ENCODE measurements at regions not wholly inside any gene's neighbourhood (a gene's known extent, or its start where the extent isn't known, plus 50 kb on each side); places are given as distances from the start of the nearest gene placed in this dataset.

GRCh38 chr10:47241946-47242867, 57.8 kb upstream of the GDF10 start:
- no peak for DNase-seq (ENCODE audit: low read depth in 1 of 2, low spot score in 1 of 2)
- no peak overlapping the region for H3K27ac ChIP-seq
- H3K4me1 ChIP-seq (ENCODE audit: low read depth), result no peaks in the 10 kb centered on the region
- H3K4me3 ChIP-seq, result no peak overlapping the region
- no peaks in the 10 kb centered on the region for H3K9me3 ChIP-seq (ENCODE audit: low read depth)
- no peak for TF ChIP-seq CTCF (IDR thresholded peaks at IDR 0.05; ENCODE audit: low read depth, low read length)
- H3K36me3 ChIP-seq, result no peaks in the 10 kb centered on the region
- H3K27me3 ChIP-seq, result no peaks in the 10 kb centered on the region

GRCh38 chr10:47243356-47243755, 56.6 kb upstream of the GDF10 start:
- Histone ChIP-seq H3K27ac (no peak overlapping the region), H3K4me1 (ENCODE audit: low read depth) (no peaks in the 10 kb centered on the region), H3K27me3 (no peaks in the 10 kb centered on the region), H3K4me3 (no peak overlapping the region), H3K36me3 (no peaks in the 10 kb centered on the region), H3K9me3 (ENCODE audit: low read depth) (no peaks in the 10 kb centered on the region)
- TF ChIP-seq CTCF (IDR thresholded peaks at IDR 0.05; ENCODE audit: low read depth, low read length), result no peak
- no peak for DNase-seq (ENCODE audit: low read depth in 1 of 2, low spot score in 1 of 2)

GRCh38 chr10:47243791-47244190, 56.2 kb upstream of the GDF10 start:
- H3K4me1 ChIP-seq (ENCODE audit: low read depth), result no peaks in the 10 kb centered on the region
- H3K36me3 ChIP-seq, result no peaks in the 10 kb centered on the region
- no peak overlapping the region for H3K4me3 ChIP-seq
- no peak for DNase-seq (ENCODE audit: low read depth in 1 of 2, low spot score in 1 of 2)
- no peak overlapping the region for H3K27ac ChIP-seq
- no peaks in the 10 kb centered on the region for H3K9me3 ChIP-seq (ENCODE audit: low read depth)
- TF ChIP-seq CTCF (IDR thresholded peaks at IDR 0.05; ENCODE audit: low read depth, low read length), result no peak
- H3K27me3 ChIP-seq, result no peaks in the 10 kb centered on the region

GRCh38 chr10:47244560-47245500, 55.2 kb upstream of the GDF10 start:
- Histone ChIP-seq H3K27ac (no peak overlapping the region), H3K4me3 (no peak overlapping the region), H3K36me3 (no peaks in the 10 kb centered on the region), H3K4me1 (ENCODE audit: low read depth) (no peaks in the 10 kb centered on the region), H3K27me3 (no peaks in the 10 kb centered on the region), H3K9me3 (ENCODE audit: low read depth) (no peaks in the 10 kb centered on the region)
- DNase-seq (ENCODE audit: low read depth in 1 of 2, low spot score in 1 of 2), result no peak
- TF ChIP-seq CTCF (IDR thresholded peaks at IDR 0.05; ENCODE audit: low read depth, low read length), result no peak

- no peaks in the 10 kb centered on the region for H3K27me3 ChIP-seq
- no peak for TF ChIP-seq CTCF (IDR thresholded peaks at IDR 0.05; ENCODE audit: low read depth, low read length)
- H3K4me3 ChIP-seq, result no peak overlapping the region
- no peaks in the 10 kb centered on the region for H3K4me1 ChIP-seq (ENCODE audit: low read depth)
- H3K27ac ChIP-seq, result no peak overlapping the region
- no peaks in the 10 kb centered on the region for H3K36me3 ChIP-seq
- H3K9me3 ChIP-seq (ENCODE audit: low read depth), result no peaks in the 10 kb centered on the region
- no peak for DNase-seq (ENCODE audit: low read depth in 1 of 2, low spot score in 1 of 2)
Observed at GRCh38 chr10:47245731-47246350, 54.2 kb upstream of the GDF10 start.
